ENCODE measurements at regions not wholly inside any gene's neighbourhood (a gene's known extent, or its start where the extent isn't known, plus 50 kb on each side); places are given as distances from the start of the nearest gene placed in this dataset.

- 42% methylated on average over 5 of the region's 5 CpGs for WGBS (ENCODE audit: low lambda C conversion rate)
- no peak for DNase-seq
- POLR2A ChIA-PET, result no interaction called here
- Histone ChIP-seq H3K9ac (no peak overlapping the region), H3K9me2 (no peaks in the 10 kb centered on the region), H3K36me3 (replicated peaks in 1 of 2; ENCODE audit: control insufficient read depth in 1 of 2, insufficient read depth in 2 of 2, low read length in 1 of 2) (no peaks in the 10 kb centered on the region), H3K27me3 (ENCODE audit: insufficient read depth) (no peaks in the 10 kb centered on the region), H3K9me3 (no peaks in the 10 kb centered on the region), H3K79me2 (ENCODE audit: insufficient read depth) (no peaks in the 10 kb centered on the region), H2AFZ (ENCODE audit: low read depth) (no peak overlapping the region), H3K4me3 (ENCODE audit: low read depth in 2 of 2, low read length in 1 of 2) (no peak overlapping the region), H3F3A (replicated peaks; ENCODE audit: insufficient read depth) (no peaks in the 10 kb centered on the region), H4K20me1 (ENCODE audit: insufficient read depth) (no peaks in the 10 kb centered on the region), H3K27ac (ENCODE audit: low read depth in 2 of 2, low read length in 1 of 2) (no peak overlapping the region), H3K4me2 (no peak overlapping the region), H3K4me1 (ENCODE audit: control insufficient read depth in 1 of 2, insufficient read depth in 2 of 2, low read depth in 1 of 2, low read length in 1 of 2) (no peaks in the 10 kb centered on the region)
- TF ChIP-seq FOSL2 (IDR thresholded peaks at IDR 0.05; ENCODE audit: borderline replicate concordance, low read depth) (no peak), ZBTB33 (IDR thresholded peaks at IDR 0.05; ENCODE audit: borderline replicate concordance, low read depth) (no peak), GATA2 (CRISPR knock-in tag; IDR thresholded peaks at IDR 0.05) (no peak), RXRA (IDR thresholded peaks at IDR 0.05; ENCODE audit: borderline replicate concordance, low read depth) (no peak), ELF1 (IDR thresholded peaks at IDR 0.05) (no peak), YY1 (IDR thresholded peaks at IDR 0.05; ENCODE audit: low read depth) (no peak), TCF12 (IDR thresholded peaks at IDR 0.05) (no peak), JUND (IDR thresholded peaks at IDR 0.05) (no peak), RCOR1 (IDR thresholded peaks at IDR 0.05; ENCODE audit: low read length) (no peak), EP300 (IDR thresholded peaks at IDR 0.05; ENCODE audit: borderline replicate concordance in 1 of 2, low read depth in 1 of 2, low read length in 1 of 2) (no peak)
- CTCF ChIA-PET, result no interaction called here
Observed at GRCh38 chr10:128491686-128492085, 365.5 kb upstream of the MKI67 start.

DNA sequence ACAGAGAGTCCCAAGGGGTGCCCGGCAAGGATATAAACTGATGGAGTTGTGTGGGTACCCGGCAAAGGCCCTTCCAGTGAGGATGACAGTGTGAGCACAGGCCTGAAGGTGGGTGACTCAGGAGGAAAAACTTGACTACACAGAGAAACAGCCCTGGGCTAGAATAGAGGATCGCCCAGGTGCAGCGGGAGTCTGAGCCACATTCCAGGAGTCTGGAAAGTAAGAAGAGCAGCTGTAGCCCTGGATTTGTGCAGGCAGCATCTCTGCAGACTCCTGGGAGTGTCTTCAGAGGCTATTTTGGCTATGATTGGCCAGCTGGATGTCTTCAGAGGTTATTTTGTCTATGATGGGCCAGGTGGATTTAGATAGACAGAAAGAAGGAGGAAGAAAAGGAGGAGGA, 367.6 kb upstream of the MKI67 start:
- WGBS (ENCODE audit: low lambda C conversion rate), result 15% methylated on average over 4 of the region's 4 CpGs
- H3K9me3 ChIP-seq, result no peaks in the 10 kb centered on the region

More for the DNA sequence above, 367.6 kb upstream of the MKI67 start:
- Histone ChIP-seq H3K36me3 (replicated peaks in 1 of 2; ENCODE audit: control insufficient read depth in 1 of 2, insufficient read depth in 2 of 2, low read length in 1 of 2) (no peaks in the 10 kb centered on the region), H3K9me2 (no peaks in the 10 kb centered on the region), H3F3A (replicated peaks; ENCODE audit: insufficient read depth) (no peaks in the 10 kb centered on the region), H2AFZ (ENCODE audit: low read depth) (no peak overlapping the region), H3K79me2 (ENCODE audit: insufficient read depth) (no peaks in the 10 kb centered on the region), H4K20me1 (ENCODE audit: insufficient read depth) (no peaks in the 10 kb centered on the region), H3K9ac (no peak overlapping the region), H3K4me1 (ENCODE audit: control insufficient read depth in 1 of 2, insufficient read depth in 2 of 2, low read depth in 1 of 2, low read length in 1 of 2) (no peaks in the 10 kb centered on the region), H3K27ac (ENCODE audit: low read depth in 2 of 2, low read length in 1 of 2) (no peak overlapping the region), H3K4me2 (no peak overlapping the region), H3K27me3 (ENCODE audit: insufficient read depth) (no peaks in the 10 kb centered on the region), H3K4me3 (ENCODE audit: low read depth in 2 of 2, low read length in 1 of 2) (no peak overlapping the region)
- ChIA-PET CTCF (interaction anchor here (1.0 to 1.4 kb wide), 2 partner anchors 37 to 135 kb away, joined by 3 to 4 read pairs; no protein-coding TSS in a partner anchor), POLR2A (no interaction called here)
- no peak for DNase-seq
- TF ChIP-seq GABPA (IDR thresholded peaks at IDR 0.05; ENCODE audit: low read depth), result no peak
- TF ChIP-seq, protein P1, sequence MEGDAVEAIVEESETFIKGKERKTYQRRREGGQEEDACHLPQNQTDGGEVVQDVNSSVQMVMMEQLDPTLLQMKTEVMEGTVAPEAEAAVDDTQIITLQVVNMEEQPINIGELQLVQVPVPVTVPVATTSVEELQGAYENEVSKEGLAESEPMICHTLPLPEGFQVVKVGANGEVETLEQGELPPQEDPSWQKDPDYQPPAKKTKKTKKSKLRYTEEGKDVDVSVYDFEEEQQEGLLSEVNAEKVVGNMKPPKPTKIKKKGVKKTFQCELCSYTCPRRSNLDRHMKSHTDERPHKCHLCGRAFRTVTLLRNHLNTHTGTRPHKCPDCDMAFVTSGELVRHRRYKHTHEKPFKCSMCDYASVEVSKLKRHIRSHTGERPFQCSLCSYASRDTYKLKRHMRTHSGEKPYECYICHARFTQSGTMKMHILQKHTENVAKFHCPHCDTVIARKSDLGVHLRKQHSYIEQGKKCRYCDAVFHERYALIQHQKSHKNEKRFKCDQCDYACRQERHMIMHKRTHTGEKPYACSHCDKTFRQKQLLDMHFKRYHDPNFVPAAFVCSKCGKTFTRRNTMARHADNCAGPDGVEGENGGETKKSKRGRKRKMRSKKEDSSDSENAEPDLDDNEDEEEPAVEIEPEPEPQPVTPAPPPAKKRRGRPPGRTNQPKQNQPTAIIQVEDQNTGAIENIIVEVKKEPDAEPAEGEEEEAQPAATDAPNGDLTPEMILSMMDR (IDR thresholded peaks at IDR 0.05), result no peak
